Effector memory CD8-positive, alpha-beta T cell (primary cell): ENCODE measurements at regions not wholly inside any gene's neighbourhood (a gene's known extent, or its start where the extent isn't known, plus 50 kb on each side); places are given as distances from the start of the nearest gene placed in this dataset.

Experiments used
- ATAC-seq: fragments of 150-1000 bp; cut with Tn5 transposase; replicated peaks from 2 replicates; pipeline ENCODE4 v1.10.0; 2021; ENCODE audit warnings: mild to moderate bottlenecking, moderate library complexity
- DNase-seq, 3 experiments: peaks; one replicate each; pipeline ENCODE4 v3.0.0; 2021
- H3K27ac Mint-ChIP-seq, 2 donors: one replicate each; pipeline ENCODE4 v1.8.0; 2022; ENCODE audit warnings: mild to moderate bottlenecking in 2 of 2, mixed read lengths in 2 of 2, moderate library complexity in 2 of 2
- H3K27me3 Mint-ChIP-seq, 2 donors: one replicate each; pipeline ENCODE4 v1.8.0; 2022; ENCODE audit warnings: mixed read lengths in 2 of 2
- H3K36me3 Mint-ChIP-seq: one replicate; pipeline ENCODE4 v1.8.0; 2022; ENCODE audit warnings: mild to moderate bottlenecking, moderate library complexity, mixed read lengths; ENCODE audit not compliant: insufficient read depth
- H3K4me1 Mint-ChIP-seq, 2 donors: one replicate each; pipeline ENCODE4 v1.8.0; 2022; ENCODE audit warnings: low read depth in 2 of 2, mixed read lengths in 2 of 2
- H3K4me3 Mint-ChIP-seq, 2 donors: one replicate each; pipeline ENCODE4 v1.8.0; 2022; ENCODE audit warnings: mild to moderate bottlenecking in 2 of 2, mixed read lengths in 2 of 2, moderate library complexity in 2 of 2
- H3K9me3 Mint-ChIP-seq, 2 donors: one replicate each; pipeline ENCODE4 v1.8.0; 2022; ENCODE audit warnings: mixed read lengths in 2 of 2

- no peak overlapping the region for H3K27ac Mint-ChIP-seq
- no peaks in the 10 kb centered on the region for H3K36me3 Mint-ChIP-seq
- H3K4me1 Mint-ChIP-seq = no peaks in the 10 kb centered on the region
- ATAC-seq = no peak
- H3K9me3 Mint-ChIP-seq = peaks cover 0 to 10% of the 10 kb centered on the region in 2 donors
- no peak for DNase-seq
- H3K27me3 Mint-ChIP-seq = no peaks in the 10 kb centered on the region
- no peak overlapping the region for H3K4me3 Mint-ChIP-seq
These were observed 506.1 kb upstream of the KIRREL3 start for GRCh38 chr11:127506647-127507046.

- Mint-ChIP-seq H3K27me3 (no peaks in the 10 kb centered on the region), H3K4me3 (no peak overlapping the region), H3K36me3 (no peaks in the 10 kb centered on the region), H3K9me3 (peaks cover 0 to 8% of the 10 kb centered on the region in 2 donors), H3K4me1 (no peaks in the 10 kb centered on the region), H3K27ac (no peak overlapping the region)
- no peak for DNase-seq
- no peak for ATAC-seq
These were observed 505.6 kb upstream of the KIRREL3 start for GRCh38 chr11:127506126-127506525.

- peaks cover 0 to 9% of the 10 kb centered on the region in 2 donors for H3K9me3 Mint-ChIP-seq
- H3K4me3 Mint-ChIP-seq = no peak overlapping the region
- no peaks in the 10 kb centered on the region for H3K27me3 Mint-ChIP-seq
- H3K27ac Mint-ChIP-seq = no peak overlapping the region
- H3K4me1 Mint-ChIP-seq = no peaks in the 10 kb centered on the region
- no peak for ATAC-seq
- DNase-seq = no peak
- H3K36me3 Mint-ChIP-seq = no peaks in the 10 kb centered on the region
These were observed 495.6 kb upstream of the KIRREL3 start for GRCh38 chr11:127496165-127496564.

GRCh38 chr11:127493330-127494022 is 492.9 kb upstream of the KIRREL3 start:
- H3K27me3 Mint-ChIP-seq = no peaks in the 10 kb centered on the region
- ATAC-seq (no peak), DNase-seq (no peak)
- H3K4me3 Mint-ChIP-seq = no peak overlapping the region
- no peak overlapping the region for H3K27ac Mint-ChIP-seq
- H3K9me3 Mint-ChIP-seq = peaks cover 1 to 7% of the 10 kb centered on the region in 2 donors
- no peaks in the 10 kb centered on the region for H3K36me3 Mint-ChIP-seq
- no peaks in the 10 kb centered on the region for H3K4me1 Mint-ChIP-seq

GRCh38 chr11:127492029-127492428 is 491.5 kb upstream of the KIRREL3 start:
- Mint-ChIP-seq H3K9me3 (peaks cover 5 to 8% of the 10 kb centered on the region in 2 donors), H3K4me1 (no peaks in the 10 kb centered on the region), H3K4me3 (no peak overlapping the region), H3K27ac (no peak overlapping the region), H3K27me3 (no peaks in the 10 kb centered on the region), H3K36me3 (no peaks in the 10 kb centered on the region)
- DNase-seq (no peak), ATAC-seq (no peak)

- ATAC-seq = no peak
- no peak overlapping the region for H3K4me3 Mint-ChIP-seq
- H3K27ac Mint-ChIP-seq = no peak overlapping the region
- peaks cover 5 to 8% of the 10 kb centered on the region in 2 donors for H3K9me3 Mint-ChIP-seq
- DNase-seq = no peak
- H3K4me1 Mint-ChIP-seq = no peaks in the 10 kb centered on the region
- H3K36me3 Mint-ChIP-seq = no peaks in the 10 kb centered on the region
- H3K27me3 Mint-ChIP-seq = no peaks in the 10 kb centered on the region
These were observed 491.0 kb upstream of the KIRREL3 start for GRCh38 chr11:127491589-127491988.

- Mint-ChIP-seq H3K27ac (no peak overlapping the region), H3K27me3 (no peaks in the 10 kb centered on the region), H3K4me1 (no peaks in the 10 kb centered on the region), H3K4me3 (no peak overlapping the region), H3K9me3 (peaks cover 5 to 8% of the 10 kb centered on the region in 2 donors), H3K36me3 (no peaks in the 10 kb centered on the region)
- ATAC-seq (no peak), DNase-seq (no peak)
These were observed 490.3 kb upstream of the KIRREL3 start for GRCh38 chr11:127490896-127491295.

- ATAC-seq (no peak), DNase-seq (no peak)
- Mint-ChIP-seq H3K9me3 (peaks cover 7 to 13% of the 10 kb centered on the region in 2 donors), H3K4me1 (no peaks in the 10 kb centered on the region), H3K36me3 (no peaks in the 10 kb centered on the region), H3K27me3 (peaks cover 0 to 6% of the 10 kb centered on the region in 2 donors), H3K4me3 (no peak overlapping the region), H3K27ac (no peak overlapping the region)
These were observed 485.0 kb upstream of the KIRREL3 start for GRCh38 chr11:127485541-127485940.

- DNase-seq (no peak), ATAC-seq (no peak)
- H3K9me3 Mint-ChIP-seq = peaks cover 6 to 8% of the 10 kb centered on the region in 2 donors
- H3K36me3 Mint-ChIP-seq = no peaks in the 10 kb centered on the region
- no peak overlapping the region for H3K27ac Mint-ChIP-seq
- peaks cover 0 to 6% of the 10 kb centered on the region in 2 donors for H3K27me3 Mint-ChIP-seq
- no peaks in the 10 kb centered on the region for H3K4me1 Mint-ChIP-seq
- H3K4me3 Mint-ChIP-seq = no peak overlapping the region
These were observed 480.8 kb upstream of the KIRREL3 start for GRCh38 chr11:127481391-127481790.

- ATAC-seq (no peak), DNase-seq (no peak)
- no peaks in the 10 kb centered on the region for H3K36me3 Mint-ChIP-seq
- no peaks in the 10 kb centered on the region for H3K4me1 Mint-ChIP-seq
- H3K9me3 Mint-ChIP-seq = peaks cover 0 to 6% of the 10 kb centered on the region in 2 donors
- H3K27me3 Mint-ChIP-seq = no peaks in the 10 kb centered on the region
- no peak overlapping the region for H3K27ac Mint-ChIP-seq
- no peak overlapping the region for H3K4me3 Mint-ChIP-seq
These were observed 478.3 kb upstream of the KIRREL3 start for GRCh38 chr11:127478826-127479225.

GRCh38 chr11:127474766-127475165 is 474.2 kb upstream of the KIRREL3 start:
- H3K27ac Mint-ChIP-seq = no peak overlapping the region
- no peaks in the 10 kb centered on the region for H3K36me3 Mint-ChIP-seq
- no peaks in the 10 kb centered on the region for H3K27me3 Mint-ChIP-seq
- H3K4me3 Mint-ChIP-seq = no peak overlapping the region
- DNase-seq (no peak), ATAC-seq (no peak)
- H3K9me3 Mint-ChIP-seq = peaks cover 0 to 4% of the 10 kb centered on the region in 2 donors
- H3K4me1 Mint-ChIP-seq = no peaks in the 10 kb centered on the region

GRCh38 chr11:127472505-127472904 is 471.9 kb upstream of the KIRREL3 start:
- H3K27me3 Mint-ChIP-seq = no peaks in the 10 kb centered on the region
- no peak overlapping the region for H3K27ac Mint-ChIP-seq
- H3K9me3 Mint-ChIP-seq = peaks cover 0 to 4% of the 10 kb centered on the region in 2 donors
- no peaks in the 10 kb centered on the region for H3K4me1 Mint-ChIP-seq
- H3K4me3 Mint-ChIP-seq = no peak overlapping the region
- no peak for DNase-seq
- ATAC-seq = no peak
- no peaks in the 10 kb centered on the region for H3K36me3 Mint-ChIP-seq

- no peak for DNase-seq
- ATAC-seq = no peak
- H3K9me3 Mint-ChIP-seq = peaks cover 0 to 5% of the 10 kb centered on the region in 2 donors
- H3K27me3 Mint-ChIP-seq = no peaks in the 10 kb centered on the region
- H3K36me3 Mint-ChIP-seq = no peaks in the 10 kb centered on the region
- H3K4me1 Mint-ChIP-seq = no peaks in the 10 kb centered on the region
- no peak overlapping the region for H3K27ac Mint-ChIP-seq
- no peak overlapping the region for H3K4me3 Mint-ChIP-seq
These were observed 471.1 kb upstream of the KIRREL3 start for GRCh38 chr11:127471662-127472061.

GRCh38 chr11:127470306-127470884 is 469.8 kb upstream of the KIRREL3 start:
- no peak overlapping the region for H3K27ac Mint-ChIP-seq
- ATAC-seq (no peak), DNase-seq (no peak)
- no peak overlapping the region for H3K4me3 Mint-ChIP-seq
- peaks cover 0 to 7% of the 10 kb centered on the region in 2 donors for H3K9me3 Mint-ChIP-seq
- no peaks in the 10 kb centered on the region for H3K27me3 Mint-ChIP-seq
- no peaks in the 10 kb centered on the region for H3K4me1 Mint-ChIP-seq
- no peaks in the 10 kb centered on the region for H3K36me3 Mint-ChIP-seq
